GM12865 (cell line): ENCODE measurements at regions not wholly inside any gene's neighbourhood (a gene's known extent, or its start where the extent isn't known, plus 50 kb on each side); places are given as distances from the start of the nearest gene placed in this dataset.

Experiments
- DNase-seq: peaks from one replicate; pipeline ENCODE4 v3.0.0; 2010; ENCODE audit warnings: low read depth
- H3K4me3 ChIP-seq: 2 replicates; pipeline ENCODE4 v1.5.1; 2011; ENCODE audit warnings: mild to moderate bottlenecking, low read depth, low read length, control low read depth
- CTCF ChIP-seq: IDR thresholded peaks from 2 replicates; pipeline ENCODE4 v1.5.1; 2011; ENCODE audit warnings: low read length, control low read depth, low read depth, inconsistent platforms; ENCODE audit not compliant: insufficient read depth; ENCODE audit errors: missing control alignments

DNA sequence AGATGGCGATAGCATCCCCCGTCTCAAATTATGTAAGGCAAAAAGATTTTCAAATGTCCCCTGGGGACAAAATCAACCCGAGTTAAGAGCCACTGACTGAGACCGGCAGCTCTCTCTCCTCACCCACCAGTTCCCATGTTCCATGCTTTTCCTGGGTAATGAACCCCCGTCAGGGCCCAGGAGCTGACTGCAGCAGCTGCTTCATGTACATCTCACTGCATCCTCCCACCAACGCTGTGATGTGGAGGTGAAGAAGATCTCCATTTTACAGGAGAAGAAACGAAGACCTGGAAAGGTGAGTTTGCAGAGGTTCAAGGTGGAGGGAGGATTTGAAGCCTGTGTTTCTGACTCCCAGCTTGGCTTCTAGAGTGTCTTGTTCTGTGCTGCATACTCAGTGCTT lies 481.1 kb downstream of the MIAT start:
- TF ChIP-seq CTCF: no peak
- no peak for DNase-seq
- no peak overlapping the region for H3K4me3 ChIP-seq

- H3K4me3 ChIP-seq: no peak overlapping the region
These were observed 482.6 kb downstream of the MIAT start for GRCh38 chr22:27139935-27140511.

DNA sequence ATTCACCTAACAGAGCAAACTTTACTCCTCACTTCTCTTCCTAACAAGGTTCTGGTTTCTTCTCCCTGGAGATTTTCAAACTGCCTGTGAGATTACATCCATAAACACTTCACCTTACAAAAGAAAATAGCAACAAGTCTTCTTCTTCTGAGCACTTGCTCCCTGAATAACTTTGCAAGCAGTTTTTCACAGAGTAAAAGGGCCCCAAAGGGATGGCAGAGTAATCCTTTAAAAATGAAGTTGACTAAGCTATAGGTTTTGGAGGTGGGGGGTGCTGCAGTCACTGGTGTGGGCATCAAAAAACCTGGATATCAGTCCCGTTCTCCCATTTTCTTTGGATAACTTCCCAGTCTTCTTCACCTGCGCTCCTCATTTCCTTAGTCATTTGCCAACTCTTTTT lies 484.9 kb downstream of the MIAT start:
- no peak for DNase-seq
- no peak for TF ChIP-seq CTCF

More at GRCh38 chr22:27139935-27140511, 482.6 kb downstream of the MIAT start:
- DNase-seq: no peak
- no peak for TF ChIP-seq CTCF

GRCh38 chr22:27144321-27144720 lies 486.9 kb downstream of the MIAT start:
- TF ChIP-seq CTCF: no peak
- no peak overlapping the region for H3K4me3 ChIP-seq
- DNase-seq: no peak

More for the DNA sequence above, 484.9 kb downstream of the MIAT start:
- no peak overlapping the region for H3K4me3 ChIP-seq

GRCh38 chr22:27146866-27147633 lies 489.7 kb downstream of the MIAT start:
- no peak overlapping the region for H3K4me3 ChIP-seq
- no peak for DNase-seq
- TF ChIP-seq CTCF: no peak

DNA sequence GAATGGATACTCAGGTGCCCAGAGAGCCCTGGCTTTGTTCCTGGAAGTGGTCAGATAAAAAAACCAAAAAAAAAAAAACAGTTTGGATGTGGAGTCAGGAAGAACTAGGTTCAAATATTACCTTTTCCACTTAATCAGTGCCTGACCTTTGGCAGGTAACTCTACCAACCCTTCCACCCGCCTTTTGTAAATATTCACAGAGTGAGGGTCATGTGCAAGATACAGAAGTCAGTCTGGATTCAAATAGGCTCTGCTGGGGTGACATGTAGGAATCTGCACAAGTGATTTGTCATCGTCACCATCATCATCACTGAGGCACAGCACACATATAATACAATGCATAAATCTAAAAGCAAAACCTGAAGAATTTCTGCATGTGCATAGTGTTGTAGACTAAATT lies 490.7 kb downstream of the MIAT start:
- TF ChIP-seq CTCF: no peak
- H3K4me3 ChIP-seq: no peak overlapping the region
- no peak for DNase-seq

DNA sequence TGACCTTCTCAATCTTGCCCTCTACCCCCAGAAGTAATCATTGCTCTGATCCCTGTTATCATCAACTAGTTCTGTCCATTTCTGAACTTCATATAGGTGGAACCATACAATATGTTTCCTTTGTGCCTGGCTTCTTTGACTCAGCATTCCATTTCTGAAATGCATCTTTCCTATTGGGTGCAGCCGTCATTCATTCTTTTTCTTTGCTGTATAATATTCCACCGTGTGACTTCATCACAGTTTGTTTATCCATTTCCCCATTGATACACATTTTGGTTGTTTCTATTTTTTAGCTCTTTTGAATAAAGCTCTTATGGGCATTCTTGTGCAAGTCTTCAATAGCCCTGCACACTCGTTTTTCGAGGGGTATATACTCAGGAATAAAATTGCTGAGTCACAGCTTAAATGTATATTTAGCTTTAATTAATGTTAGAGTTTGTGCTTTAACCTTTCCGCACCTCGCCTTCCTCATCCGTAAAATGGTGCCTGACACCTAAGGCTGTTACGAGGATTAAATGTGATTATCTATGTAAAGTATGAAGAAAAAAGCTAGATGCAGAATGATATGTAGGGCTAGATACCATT lies 491.6 kb downstream of the MIAT start:
- TF ChIP-seq CTCF: no peak
- no peak overlapping the region for H3K4me3 ChIP-seq
- DNase-seq: no peak
